Large intestine (tissue), 3 donors: ENCODE measurements at regions not wholly inside any gene's neighbourhood (a gene's known extent, or its start where the extent isn't known, plus 50 kb on each side); places are given as distances from the start of the nearest gene placed in this dataset.

Experiments
- DNase-seq, 2 donors: peaks; one replicate each; pipeline versions ENCODE4 v3.0.0 to v3.0.0-alpha.2; 2013
- H3K27ac ChIP-seq: one replicate; pipeline ENCODE4 v1.5.1; 2013; ENCODE audit warnings: low read length
- H3K27me3 ChIP-seq: 2 replicates; pipeline ENCODE4 v1.6.1; 2013; ENCODE audit warnings: low read length; ENCODE audit not compliant: control insufficient read depth, insufficient read depth
- H3K36me3 ChIP-seq: 2 replicates; pipeline ENCODE4 v1.6.1; 2013; ENCODE audit warnings: low read length; ENCODE audit not compliant: control insufficient read depth, insufficient read depth
- H3K4me1 ChIP-seq: one replicate; pipeline ENCODE4 v1.6.1; 2013; ENCODE audit warnings: low read length; ENCODE audit not compliant: control insufficient read depth, insufficient read depth
- H3K4me3 ChIP-seq: one replicate; pipeline ENCODE4 v1.5.1; 2013; ENCODE audit warnings: low read length
- H3K9me3 ChIP-seq: one replicate; pipeline ENCODE4 v1.6.1; 2013; ENCODE audit warnings: mild to moderate bottlenecking, low read depth, low read length, moderate library complexity; ENCODE audit not compliant: control insufficient read depth
- WGBS: methylation state at CpG from one replicate; pipeline ENCODE4 v1.1.5; 2013; ENCODE audit warnings: low lambda C conversion rate; ENCODE audit not compliant: insufficient coverage; 5-methylcytosine and 5-hydroxymethylcytosine counted together

DNA sequence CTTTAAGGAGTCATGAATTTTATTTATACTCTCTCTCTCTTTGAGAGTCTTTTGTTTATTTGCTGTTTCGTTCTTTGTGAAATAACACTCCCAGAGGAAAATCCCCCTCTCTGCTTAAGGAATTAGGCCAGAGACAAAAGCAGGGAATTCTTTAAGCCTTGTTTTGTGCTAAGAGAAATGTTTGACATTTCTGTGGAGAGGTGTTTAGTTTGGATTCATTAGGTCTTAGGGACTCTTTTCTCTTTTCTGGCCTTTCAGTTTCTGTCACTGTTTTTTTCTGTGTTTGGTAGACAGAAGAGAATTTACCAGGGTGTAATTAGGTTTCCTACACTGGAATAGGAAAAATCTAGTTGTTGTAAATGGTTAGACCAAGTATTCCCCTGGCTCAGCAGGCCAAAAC, 241.8 kb upstream of the NR2F2 start:
- H3K27ac ChIP-seq = no peak overlapping the region
- no peaks in the 10 kb centered on the region for H3K4me1 ChIP-seq
- DNase-seq = no peak

DNA sequence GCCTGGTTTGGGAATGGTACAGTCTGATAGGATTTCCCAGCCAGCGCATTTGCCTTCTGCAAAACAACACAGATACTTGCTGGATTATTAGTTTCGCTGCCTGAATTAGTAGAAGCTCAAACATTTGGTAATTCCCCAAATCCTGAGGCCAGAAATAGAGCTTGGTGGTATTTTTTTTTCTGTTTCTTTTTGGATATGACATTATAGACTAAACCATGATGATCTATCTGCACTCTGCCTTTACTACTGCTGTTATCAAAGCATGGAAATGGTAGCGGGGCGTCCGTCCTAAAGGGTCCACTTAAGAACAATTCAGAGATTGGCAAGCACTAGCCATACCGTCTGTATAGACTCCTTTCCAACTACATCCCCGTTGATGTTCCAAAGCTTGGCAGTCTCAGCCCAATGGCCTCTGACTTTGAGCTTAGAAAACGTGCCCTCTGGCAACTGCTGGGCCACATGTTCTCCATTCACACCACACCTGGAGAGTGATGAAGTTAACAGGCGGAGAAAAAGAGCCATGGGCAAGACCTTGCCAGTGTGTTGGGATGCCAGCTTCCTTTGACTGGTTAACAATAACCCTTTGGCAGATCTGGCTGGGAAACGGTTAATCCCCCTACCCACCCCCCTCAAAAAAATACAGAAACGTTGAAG, 241.0 kb upstream of the NR2F2 start:
- H3K9me3 ChIP-seq = no peaks in the 10 kb centered on the region
- no CpG with 5 or more reads among the region's 11 CpGs for WGBS

More for the DNA sequence above, 241.8 kb upstream of the NR2F2 start:
- Histone ChIP-seq H3K27me3 (no peaks in the 10 kb centered on the region), H3K4me3 (no peak overlapping the region), H3K36me3 (no peaks in the 10 kb centered on the region), H3K9me3 (no peaks in the 10 kb centered on the region)
- 80% methylated on average over 1 of the region's 1 CpG for WGBS

DNA sequence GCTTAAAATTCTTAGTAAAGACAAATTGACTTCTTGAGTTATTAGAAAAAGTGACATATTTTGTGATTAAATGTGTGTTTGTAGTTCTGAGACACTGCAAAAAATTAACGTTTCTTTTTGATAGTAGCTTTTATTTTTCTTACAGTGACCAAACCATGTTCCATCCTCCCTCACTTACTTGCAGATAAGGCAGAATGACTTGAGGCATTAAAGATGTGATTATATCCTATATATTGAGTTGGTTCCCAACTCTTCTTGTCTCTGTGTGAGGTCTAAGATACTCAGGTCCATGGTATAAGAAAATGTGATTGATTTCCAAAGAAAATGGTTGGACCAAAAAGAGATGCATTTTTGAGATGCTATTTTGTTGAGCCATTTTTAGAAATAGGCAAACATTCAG, 238.3 kb upstream of the NR2F2 start:
- no peak overlapping the region for H3K27ac ChIP-seq
- DNase-seq = no peak
- no peaks in the 10 kb centered on the region for H3K9me3 ChIP-seq
- H3K36me3 ChIP-seq = no peaks in the 10 kb centered on the region
- no CpG with 5 or more reads among the region's 1 CpG for WGBS
- no peak overlapping the region for H3K4me3 ChIP-seq
- no peaks in the 10 kb centered on the region for H3K27me3 ChIP-seq
- H3K4me1 ChIP-seq = no peaks in the 10 kb centered on the region

More for the DNA sequence above, 241.0 kb upstream of the NR2F2 start:
- Histone ChIP-seq H3K27me3 (no peaks in the 10 kb centered on the region), H3K4me1 (no peaks in the 10 kb centered on the region), H3K36me3 (no peaks in the 10 kb centered on the region), H3K4me3 (no peak overlapping the region), H3K27ac (no peak overlapping the region)
- DNase-seq = no peak

DNA sequence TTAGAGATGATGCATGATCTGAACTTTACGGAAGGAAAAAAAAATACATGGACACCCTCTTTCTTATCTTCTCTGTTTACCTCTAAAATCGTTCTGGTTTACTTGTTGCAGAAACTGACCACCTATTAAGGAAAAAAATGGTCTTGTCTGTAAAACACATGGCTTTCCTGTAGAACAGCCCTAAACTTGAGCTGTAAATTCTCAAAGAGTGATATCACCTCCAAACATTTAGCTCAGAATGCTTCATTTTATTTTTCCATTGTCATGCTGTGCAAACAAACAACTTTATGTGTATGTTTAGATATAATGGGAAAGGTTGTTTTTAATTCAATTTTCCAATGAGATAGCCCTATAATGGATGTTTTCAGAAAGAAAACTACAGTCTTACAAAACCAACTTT, 237.4 kb upstream of the NR2F2 start:
- Histone ChIP-seq H3K4me1 (no peaks in the 10 kb centered on the region), H3K4me3 (no peak overlapping the region), H3K27me3 (no peaks in the 10 kb centered on the region), H3K36me3 (no peaks in the 10 kb centered on the region), H3K27ac (no peak overlapping the region), H3K9me3 (no peaks in the 10 kb centered on the region)
- WGBS = 41% methylated on average over 2 of the region's 2 CpGs
- DNase-seq = no peak

DNA sequence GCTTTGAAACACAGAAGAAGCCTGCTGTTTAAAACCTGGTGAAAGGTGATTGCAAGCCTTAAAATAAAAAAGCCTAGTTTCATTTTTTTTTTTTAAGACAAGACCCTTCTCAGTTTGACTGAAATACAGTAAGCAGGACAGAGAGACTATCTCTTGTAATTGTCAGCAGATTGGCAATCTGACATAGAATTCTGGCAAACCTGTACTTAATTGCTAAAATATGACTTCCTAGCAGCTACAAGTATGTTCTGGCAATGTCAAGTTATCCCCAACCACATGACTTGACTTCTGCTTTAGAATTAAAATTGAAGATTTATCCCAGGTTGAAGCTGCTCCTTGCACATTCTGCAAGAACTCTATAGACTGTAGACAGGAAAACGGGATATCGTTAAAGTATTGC, 232.8 kb upstream of the NR2F2 start:
- no peak overlapping the region for H3K27ac ChIP-seq
- H3K36me3 ChIP-seq = no peaks in the 10 kb centered on the region
- no peaks in the 10 kb centered on the region for H3K9me3 ChIP-seq
- H3K27me3 ChIP-seq = peaks cover 3% of the 10 kb centered on the region
- DNase-seq = no peak
- H3K4me3 ChIP-seq = no peak overlapping the region
- 63% methylated on average over 2 of the region's 2 CpGs for WGBS
- H3K4me1 ChIP-seq = no peaks in the 10 kb centered on the region

DNA sequence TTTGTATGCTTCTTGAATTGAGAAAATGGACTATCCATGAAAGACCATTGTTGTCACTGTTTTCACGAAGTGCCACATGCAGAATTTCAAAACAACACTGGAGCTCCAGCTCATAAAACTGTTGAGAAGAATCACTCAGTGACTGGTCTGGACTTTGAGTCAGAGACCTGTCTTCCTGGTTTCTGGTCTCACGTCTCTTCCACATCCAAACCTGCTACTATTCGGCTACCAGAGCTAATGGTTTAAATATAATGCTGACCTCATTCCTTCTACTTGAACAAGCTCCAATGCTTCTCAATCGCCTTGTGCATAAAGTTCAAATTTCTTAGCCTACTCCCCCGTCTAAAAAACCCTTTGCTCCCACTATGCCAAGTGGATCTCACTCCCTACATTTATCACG, 227.9 kb upstream of the NR2F2 start:
- no peak overlapping the region for H3K27ac ChIP-seq
- whole genome bisulfite sequencing = 50% methylated on average over 2 of the region's 6 CpGs
- H3K4me3 ChIP-seq = no peak overlapping the region
- DNase-seq = peak in 1 of 2 donors; percentile 10
- H3K27me3 ChIP-seq = peaks cover 3% of the 10 kb centered on the region
- no peaks in the 10 kb centered on the region for H3K4me1 ChIP-seq
- H3K36me3 ChIP-seq = no peaks in the 10 kb centered on the region
- no peaks in the 10 kb centered on the region for H3K9me3 ChIP-seq

DNA sequence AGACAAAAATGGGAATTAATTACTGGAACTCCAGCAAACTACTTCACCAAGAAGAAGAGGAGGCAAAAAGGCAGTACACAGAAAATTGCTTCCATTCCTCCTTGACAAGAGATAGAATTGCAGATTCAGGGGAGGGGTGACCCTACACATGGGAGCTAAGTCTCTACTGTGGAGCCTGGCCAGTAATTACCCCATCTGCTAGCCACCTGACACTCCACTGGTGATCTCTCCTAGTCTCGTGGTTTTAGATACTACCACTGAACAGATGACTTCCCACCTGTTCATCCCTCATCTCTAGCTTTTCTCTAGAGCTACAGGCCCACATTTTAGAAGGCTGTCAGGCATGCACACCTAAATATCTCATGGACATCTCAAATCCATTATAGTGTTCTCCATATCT, 224.3 kb upstream of the NR2F2 start:
- no CpG with 5 or more reads among the region's 1 CpG for WGBS
- no peak overlapping the region for H3K4me3 ChIP-seq
- no peaks in the 10 kb centered on the region for H3K36me3 ChIP-seq
- no peaks in the 10 kb centered on the region for H3K27me3 ChIP-seq
- no peaks in the 10 kb centered on the region for H3K9me3 ChIP-seq
- no peak overlapping the region for H3K27ac ChIP-seq
- no peak for DNase-seq
- H3K4me1 ChIP-seq = no peaks in the 10 kb centered on the region

DNA sequence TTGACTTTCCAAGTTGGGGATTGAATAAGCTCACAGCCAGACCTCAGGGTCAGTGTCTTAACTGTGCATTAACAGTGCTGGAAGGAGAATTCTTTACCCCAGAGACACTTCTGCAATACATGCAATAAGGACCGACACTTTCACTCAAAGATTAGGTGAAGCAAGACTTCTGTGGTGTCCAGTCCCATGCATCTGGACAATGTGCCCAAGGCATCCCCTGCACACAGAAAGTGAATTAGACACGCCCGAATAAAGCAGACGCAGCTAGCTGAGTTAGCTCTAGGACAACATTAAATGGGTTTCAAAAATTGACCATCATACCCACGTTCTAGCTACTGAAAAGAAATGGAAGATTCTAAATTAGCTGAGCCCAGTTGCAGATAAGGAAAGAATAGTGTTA, 223.9 kb upstream of the NR2F2 start:
- DNase-seq = no peak
- Histone ChIP-seq H3K9me3 (no peaks in the 10 kb centered on the region), H3K27me3 (no peaks in the 10 kb centered on the region), H3K27ac (no peak overlapping the region), H3K4me3 (no peak overlapping the region), H3K4me1 (no peaks in the 10 kb centered on the region), H3K36me3 (no peaks in the 10 kb centered on the region)
- WGBS = 80% methylated on average over 1 of the region's 5 CpGs

DNA sequence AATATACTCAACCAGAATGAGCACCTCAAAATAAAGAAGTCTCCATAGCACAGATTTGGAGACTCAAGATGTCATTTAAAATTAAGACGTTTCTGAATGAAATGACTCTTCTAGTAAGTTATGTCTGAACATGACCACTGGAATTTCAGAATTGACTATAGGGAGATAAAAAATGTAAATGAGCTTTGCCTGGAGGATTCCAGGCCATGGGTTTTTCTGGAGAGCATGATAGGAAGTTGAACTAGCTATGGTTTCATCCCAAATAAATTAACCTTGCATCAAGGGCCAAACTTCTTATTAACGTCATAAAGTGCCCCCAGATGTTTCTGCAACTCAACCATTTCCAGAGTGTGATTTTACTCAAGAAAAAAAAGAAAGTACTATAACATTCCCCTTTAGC, 222.6 kb upstream of the NR2F2 start:
- Histone ChIP-seq H3K4me3 (no peak overlapping the region), H3K9me3 (no peaks in the 10 kb centered on the region)
- WGBS = no CpG with 5 or more reads among the region's 2 CpGs

DNA sequence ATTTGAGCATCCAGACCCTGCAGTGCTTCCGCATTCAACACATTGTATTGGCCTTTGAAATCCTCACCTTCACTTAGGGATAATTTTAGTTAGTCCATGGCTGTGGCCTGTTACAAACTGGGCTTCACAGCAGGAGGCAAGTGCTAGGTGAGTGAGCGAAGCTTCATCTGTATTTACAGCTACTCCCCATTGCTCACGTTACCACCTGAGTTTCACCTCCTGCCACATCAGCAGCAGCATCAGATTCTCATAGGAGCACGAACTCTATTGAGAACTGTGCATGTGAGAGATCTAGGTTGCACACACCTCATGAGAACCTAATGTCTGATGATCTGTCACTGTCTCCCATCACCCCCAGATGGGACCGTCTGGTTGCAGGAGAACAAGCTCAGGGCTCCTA, 222.1 kb upstream of the NR2F2 start:
- no peaks in the 10 kb centered on the region for H3K9me3 ChIP-seq
- H3K36me3 ChIP-seq = no peaks in the 10 kb centered on the region
- H3K4me3 ChIP-seq = no peak overlapping the region
- no peak for DNase-seq
- WGBS = 100% methylated on average over 1 of the region's 5 CpGs
- no peak overlapping the region for H3K27ac ChIP-seq
- H3K4me1 ChIP-seq = no peaks in the 10 kb centered on the region
- H3K27me3 ChIP-seq = no peaks in the 10 kb centered on the region

More for the DNA sequence above, 222.6 kb upstream of the NR2F2 start:
- Histone ChIP-seq H3K27me3 (no peaks in the 10 kb centered on the region), H3K27ac (no peak overlapping the region), H3K36me3 (no peaks in the 10 kb centered on the region), H3K4me1 (no peaks in the 10 kb centered on the region)
- DNase-seq = no peak

DNA sequence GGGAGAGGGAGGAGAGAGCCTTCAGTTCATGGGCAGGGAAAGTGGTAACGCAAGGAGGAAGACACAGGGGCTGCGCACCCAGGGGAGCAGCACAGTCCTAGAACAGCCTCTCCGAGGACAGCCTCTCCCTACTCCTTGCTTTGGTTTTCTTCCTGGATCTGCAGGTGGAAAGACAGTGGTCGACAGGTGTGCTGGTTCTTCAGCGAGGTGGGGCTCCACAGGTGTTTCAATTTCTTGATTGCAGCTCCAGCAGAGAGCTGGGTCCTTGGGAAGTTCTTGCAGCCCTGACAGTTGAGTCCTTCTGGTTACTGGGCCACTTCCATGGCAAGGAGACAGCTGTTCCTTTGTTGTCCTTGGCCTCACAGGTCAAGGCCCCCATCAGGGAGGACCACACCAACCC, 220.7 kb upstream of the NR2F2 start:
- WGBS = no CpG with 5 or more reads among the region's 5 CpGs
- no peaks in the 10 kb centered on the region for H3K36me3 ChIP-seq
- H3K27me3 ChIP-seq = no peaks in the 10 kb centered on the region
- H3K9me3 ChIP-seq = no peaks in the 10 kb centered on the region
- DNase-seq = no peak
- peaks cover 5% of the 10 kb centered on the region for H3K4me1 ChIP-seq
- H3K27ac ChIP-seq = no peak overlapping the region
- H3K4me3 ChIP-seq = no peak overlapping the region
